HG03571 (cell line): ENCODE measurements at regions not wholly inside any gene's neighbourhood (a gene's known extent, or its start where the extent isn't known, plus 50 kb on each side); places are given as distances from the start of the nearest gene placed in this dataset.
"Not testable (repeated sequence)": the region's sequence is repeated elsewhere in the genome, so short reads cannot be mapped to it uniquely, and the experiment has no call there.

ENCODE experiments used
- ATAC-seq: cut with Tn5 transposase; IDR thresholded peaks from one replicate; pipeline ENCODE4 v1.9.1; 2021; ENCODE audit not compliant: unreplicated experiment

DNA sequence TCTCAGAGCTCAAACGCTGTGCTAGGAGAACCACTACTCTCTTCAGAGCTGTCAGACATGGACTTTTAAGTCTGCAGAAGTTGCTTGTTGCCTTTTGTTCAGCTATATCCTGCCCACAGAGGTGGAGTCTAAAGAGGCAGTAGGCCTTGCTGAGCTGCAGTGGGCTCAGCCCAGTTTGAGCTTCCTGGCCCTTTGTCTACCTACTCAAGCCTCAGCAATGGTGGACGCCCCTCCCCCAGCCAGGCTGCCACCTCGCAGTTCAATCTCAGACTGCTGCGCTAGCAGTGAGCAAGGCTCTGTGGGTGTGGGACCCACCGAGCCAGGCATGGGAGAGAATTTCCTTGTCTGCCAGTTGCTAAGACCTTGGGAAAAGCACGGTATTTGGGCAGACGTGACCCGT, 426.2 kb downstream of the PIK3C3 start:
- not testable (repeated sequence) for ATAC-seq

DNA sequence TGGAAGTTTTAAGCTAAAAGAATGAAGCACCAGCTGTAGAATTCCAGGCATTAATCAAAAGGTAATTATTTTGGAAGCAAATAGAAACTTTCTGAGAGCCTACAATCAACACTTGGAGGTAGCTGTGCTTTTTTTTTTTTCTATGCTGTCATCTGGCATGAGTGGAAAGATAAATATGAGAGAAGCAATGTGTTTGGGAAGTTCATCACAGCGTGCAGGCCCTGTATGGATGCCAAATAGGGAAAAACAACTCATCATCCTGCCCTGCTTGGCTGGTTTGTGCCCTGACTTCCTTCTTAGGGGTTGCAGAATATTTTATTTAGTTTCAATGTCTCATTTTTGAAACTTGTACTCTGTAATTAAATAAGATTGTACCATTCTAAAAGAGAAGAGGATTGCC, 437.4 kb downstream of the PIK3C3 start:
- no peak for ATAC-seq

DNA sequence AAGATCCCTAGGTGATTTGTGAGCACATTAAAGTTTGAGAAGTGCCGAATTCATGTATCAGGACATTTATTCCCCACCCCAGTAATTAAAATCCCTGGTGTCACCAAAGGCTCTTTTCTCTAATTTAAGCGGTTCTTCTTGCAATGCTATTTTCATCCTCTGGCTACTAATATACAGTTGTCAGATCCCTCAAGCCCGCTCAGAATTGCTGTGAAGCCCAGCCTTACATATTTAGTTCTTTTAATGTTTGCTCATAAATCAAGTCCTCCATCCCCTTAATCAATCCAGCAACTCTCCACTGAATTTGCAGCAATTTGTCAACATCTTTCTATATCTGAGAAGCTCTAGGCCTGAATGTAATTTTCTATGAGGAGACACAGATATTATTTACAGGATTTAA, 437.9 kb downstream of the PIK3C3 start:
- no peak for ATAC-seq

DNA sequence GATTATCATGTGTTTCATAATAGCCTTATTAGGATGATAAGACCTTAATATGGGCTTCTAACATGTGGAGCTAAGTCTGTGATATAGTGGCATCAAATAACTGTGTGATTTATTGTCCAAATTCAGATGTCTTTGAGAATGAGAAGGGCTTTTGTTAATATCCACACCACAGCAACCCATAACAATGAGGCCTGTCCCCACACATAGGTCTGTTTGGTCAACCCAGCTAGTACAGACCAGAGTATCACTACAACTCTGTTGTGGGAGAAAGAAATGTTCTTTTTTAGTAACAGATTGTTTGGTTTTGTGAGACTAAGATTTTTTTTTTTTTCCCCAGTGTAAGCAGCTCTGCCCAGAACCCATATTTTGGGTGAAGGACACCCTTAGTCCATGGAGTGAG, 439.2 kb downstream of the PIK3C3 start:
- no peak for ATAC-seq

DNA sequence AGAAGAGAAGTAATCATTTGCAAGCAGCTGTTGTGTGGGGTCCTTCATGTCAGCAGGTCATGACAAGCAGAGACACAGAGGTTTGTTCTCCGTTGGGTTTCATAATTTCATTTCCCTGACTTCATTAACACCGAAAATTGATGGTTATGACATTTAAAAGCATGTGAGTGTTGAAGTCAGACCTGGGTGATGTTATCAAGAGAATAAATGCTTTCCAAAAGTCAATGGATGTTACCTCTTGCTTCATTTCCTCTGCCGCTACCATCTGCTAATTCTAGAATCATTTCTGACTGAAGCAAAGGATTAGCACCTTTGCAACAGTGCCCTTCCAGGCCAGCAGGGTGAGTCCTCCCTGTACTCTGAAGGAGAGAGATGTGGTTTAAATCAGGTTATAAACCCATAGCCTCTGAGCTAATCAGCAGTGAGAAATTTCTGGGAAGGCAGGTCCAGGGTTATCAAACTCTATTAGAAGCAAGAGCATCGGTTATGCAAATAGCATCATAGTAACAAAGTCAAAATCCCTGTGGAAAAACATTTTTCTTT, 446.2 kb downstream of the PIK3C3 start:
- no peak for ATAC-seq

DNA sequence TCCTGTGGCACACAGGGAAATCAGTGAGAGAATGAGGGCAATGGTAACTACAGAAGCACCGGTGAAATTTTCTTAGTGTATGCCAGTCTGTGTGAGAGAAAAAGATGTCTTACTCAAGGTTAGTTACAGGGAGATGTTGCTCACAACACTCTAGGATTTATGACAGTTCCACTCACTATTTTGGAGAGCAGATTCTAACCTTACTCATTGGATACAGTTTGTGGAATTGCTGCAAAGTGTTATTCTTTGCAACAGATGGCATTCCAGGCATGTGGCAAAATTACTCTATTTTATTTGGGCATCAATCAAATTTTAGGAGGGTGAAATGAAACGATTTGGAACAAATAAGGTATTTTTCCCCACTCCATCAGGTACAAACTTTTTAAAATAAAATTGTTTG, 449.1 kb downstream of the PIK3C3 start:
- no peak for ATAC-seq

DNA sequence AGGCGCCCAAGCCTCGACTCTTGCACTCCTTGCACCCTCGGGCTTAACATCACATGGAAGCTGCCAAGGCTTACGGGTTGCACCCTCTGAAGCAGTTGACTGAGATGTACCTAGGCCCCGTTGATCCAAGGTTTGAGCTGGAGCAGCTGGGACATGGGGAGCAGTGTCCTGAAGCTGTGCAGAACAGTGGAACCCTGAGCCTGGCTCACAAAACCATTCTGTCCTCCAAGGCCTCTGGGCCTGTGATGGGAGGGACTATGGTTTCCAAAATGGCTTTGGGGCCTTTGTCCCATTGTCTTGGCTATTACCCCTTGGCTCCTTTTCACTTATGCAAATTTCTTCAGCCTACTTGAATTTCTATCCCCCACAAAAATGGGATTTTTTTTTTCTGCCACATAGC, 454.0 kb downstream of the PIK3C3 start:
- no peak for ATAC-seq

DNA sequence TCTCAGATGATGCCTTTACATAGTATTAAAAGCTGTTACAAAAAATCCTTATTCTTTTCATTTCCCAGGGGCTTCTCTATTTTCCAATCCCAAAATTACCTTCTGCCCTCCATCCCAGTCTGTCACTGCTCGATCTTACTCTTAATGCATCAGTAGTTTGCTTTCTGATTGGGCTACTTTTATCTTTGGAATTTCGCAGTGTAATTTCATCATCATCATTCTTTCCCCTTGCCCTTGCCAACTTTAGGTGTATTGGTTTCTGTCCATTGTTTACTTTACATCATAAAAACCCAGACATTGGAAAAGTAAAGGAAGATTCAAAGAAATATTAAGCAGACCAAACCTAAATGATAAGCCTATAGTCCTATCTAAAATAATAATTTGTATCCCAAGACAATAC, 457.2 kb downstream of the PIK3C3 start:
- ATAC-seq, result no peak

DNA sequence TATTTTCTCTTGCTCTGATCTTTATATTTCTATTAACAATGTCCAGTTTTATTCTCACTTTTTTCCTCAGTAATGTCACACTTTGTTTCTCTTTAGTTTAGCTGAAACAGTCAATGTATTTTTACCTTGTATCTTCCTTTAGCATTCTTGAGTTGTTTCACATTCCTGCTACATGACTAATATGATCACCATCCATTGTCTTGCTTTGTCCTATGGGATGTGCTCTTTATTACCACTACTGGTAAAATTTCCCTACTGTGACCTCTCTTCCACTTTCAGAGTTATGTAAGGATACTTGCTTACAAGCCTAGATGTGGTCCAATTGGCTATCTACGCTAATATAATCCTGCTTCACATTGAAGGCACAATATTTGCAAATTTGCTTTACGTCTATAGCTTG, 457.9 kb downstream of the PIK3C3 start:
- no peak for ATAC-seq

DNA sequence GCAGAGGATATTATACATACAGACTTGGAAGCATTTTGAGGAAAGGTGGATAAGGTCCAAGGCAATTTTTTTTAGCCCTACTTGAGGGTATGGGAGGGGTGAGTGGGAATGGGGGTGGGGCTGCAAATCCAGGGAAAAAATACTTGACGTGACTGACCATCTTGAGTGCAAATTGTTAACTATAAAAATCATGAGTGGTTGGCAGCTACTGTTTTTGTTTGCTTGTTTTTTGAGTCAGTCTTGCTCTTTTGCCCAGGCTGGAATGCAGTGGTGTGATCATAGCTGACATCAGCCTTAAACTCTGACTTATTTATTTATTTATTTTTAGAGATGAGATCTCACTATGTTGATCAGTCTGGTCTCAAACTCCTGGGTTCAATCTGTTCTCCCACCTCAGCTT, 458.8 kb downstream of the PIK3C3 start:
- ATAC-seq, result no peak

DNA sequence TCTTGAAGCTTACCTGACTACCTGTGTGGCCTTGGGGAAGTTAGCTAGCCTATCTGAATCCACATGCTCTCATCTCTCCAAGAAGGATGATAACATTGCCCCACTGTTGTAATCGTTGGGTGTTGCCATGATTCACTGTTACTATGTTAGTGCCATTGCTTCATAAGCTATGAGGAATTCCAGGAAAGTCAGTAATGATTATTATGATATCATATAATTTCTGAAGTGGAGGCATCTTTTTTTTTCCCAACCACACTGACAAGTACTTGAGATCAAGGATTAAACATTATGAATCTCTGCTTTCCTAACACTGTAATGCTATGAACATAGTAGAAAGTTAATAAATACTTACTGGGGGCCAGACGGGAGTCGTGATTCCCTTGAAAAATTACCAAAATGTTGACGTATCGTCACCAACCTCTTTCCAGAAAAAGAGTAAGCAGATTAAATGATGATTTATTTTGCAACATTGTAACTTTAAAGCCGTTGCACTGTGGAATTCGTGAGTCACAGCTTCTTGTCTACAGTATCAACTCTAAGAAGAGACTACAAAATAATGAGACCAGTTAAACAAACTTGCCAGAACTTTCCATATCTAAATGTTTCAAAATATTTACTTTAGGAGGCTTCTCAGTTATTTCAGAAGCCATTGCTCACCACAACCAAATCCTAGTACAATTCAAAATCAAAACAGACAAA, 459.9 kb downstream of the PIK3C3 start:
- no peak for ATAC-seq

DNA sequence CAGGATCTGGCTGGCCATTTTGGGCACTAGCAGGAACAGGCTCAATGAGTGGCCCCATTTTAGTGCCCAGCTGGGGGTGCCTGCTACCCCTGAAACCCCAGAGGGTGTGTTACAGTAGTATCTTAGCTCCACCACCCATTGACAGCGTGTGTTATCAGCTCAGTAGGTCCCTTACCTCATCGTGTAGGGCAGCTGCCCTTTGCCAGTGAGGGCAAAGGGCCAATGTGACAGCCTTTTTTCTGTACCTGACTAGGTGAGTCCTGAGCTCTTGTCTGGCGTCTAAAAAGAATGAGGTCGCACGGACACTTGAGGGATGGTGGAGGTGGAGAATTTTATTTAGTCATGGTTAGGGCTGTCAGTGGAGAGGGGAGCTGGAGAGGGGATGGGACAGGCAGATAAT, 462.2 kb downstream of the PIK3C3 start:
- ATAC-seq, result no peak

DNA sequence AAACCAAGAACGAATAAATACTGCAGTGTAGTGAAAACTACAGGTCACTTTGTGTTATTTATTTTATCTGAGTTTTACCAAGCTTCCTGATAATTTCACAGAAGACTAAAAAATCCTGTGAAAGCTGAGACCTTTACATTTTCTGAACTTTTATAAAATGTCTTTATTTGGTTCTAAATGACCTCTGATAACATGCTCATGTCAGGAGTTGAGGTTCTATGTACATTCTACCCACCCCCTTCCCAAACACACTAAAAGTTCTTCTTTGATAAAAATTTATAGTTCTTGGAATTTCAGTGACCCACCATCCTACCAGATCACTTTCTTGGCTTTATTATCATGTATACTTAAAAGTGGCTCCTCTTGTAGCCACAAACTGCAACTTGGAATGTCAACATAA, 463.1 kb downstream of the PIK3C3 start:
- ATAC-seq, result no peak

DNA sequence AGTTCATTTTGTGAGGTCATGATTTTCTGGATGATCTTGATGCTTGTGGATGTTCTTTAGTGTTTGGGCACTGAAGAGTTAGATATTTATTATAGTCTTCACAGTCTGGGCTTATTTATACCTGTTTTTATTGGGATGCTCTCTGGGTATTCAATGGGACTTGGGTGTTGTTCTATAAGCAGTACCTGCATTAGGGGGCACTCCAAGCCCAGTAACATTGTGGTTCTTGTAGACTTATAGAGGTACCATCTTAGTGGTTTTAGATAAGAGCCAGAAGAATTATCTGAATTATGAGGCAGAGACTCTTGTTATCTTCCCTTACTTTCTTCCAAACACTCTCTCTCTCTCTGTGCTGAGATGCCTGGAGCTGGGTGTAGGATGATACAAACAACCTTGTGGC, 470.0 kb downstream of the PIK3C3 start:
- ATAC-seq, result no peak

DNA sequence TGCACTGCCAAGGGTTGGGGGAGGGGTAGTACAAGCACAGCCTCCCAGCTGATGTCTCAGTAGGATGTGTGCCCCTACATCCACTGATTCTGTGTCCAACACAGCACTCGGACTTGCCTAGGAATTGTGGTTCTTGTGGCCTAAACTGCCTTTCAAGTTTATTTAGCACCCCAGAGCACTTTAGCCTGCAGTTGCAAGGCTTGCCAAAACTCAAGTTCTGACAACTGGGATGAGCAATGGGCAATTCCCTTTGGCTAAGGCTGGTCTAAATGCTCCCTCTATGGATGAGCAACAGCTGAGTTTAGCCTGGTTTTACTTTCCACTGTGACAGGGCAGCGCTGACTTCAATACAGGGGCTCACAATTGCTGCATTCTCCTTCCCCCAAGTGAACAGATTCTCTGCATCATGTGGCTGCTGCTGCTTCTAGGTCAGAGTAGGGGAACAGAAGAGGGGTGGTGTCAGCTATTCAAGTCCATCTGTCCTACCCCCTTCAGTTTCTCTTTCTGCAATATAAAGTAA, 471.5 kb downstream of the PIK3C3 start:
- no peak for ATAC-seq

DNA sequence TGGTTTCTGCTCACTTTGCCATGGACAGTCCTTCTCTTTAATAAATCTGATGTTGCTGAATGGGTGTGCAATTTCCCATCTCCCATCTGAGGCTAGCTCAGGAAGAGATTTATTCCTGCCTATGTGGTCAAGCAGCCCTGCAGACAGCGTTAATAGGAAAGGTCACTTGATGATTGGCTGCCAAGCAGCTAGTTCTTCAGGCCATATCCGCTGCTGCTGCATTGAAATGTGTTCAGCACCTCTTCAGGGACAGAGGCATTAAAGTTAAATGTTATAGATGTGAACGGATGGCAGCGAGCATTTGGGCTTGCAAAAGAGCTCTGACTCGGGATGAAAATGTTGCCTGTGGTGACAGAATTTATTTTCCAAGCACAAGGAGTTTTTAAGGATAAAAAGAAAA, 474.2 kb downstream of the PIK3C3 start:
- ATAC-seq, result no peak

DNA sequence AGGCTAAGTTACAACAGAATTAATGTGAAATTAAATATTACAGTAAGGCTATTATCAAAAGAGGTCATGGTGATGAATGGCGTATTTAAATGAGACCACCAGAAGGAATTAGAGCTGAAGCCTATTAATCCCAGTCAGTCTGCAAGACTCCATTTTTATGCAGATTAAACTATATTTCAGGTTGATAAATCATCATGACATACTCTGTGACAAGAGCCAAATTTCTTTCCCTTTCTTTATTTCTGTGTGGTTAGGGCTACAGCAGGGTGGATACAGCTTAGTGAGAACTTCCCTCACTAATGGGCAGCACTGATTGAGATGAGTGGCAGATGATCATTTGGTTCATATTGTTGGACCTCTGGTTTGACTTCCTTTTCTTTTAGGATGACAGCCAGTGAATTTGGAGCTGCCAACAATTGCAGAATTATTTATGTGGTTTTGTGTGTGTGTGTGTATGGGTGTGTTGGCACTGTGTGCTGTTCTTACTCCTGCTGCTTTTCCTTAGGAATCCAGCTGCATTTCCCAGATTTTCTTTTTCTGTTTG, 481.3 kb downstream of the PIK3C3 start:
- no peak for ATAC-seq

DNA sequence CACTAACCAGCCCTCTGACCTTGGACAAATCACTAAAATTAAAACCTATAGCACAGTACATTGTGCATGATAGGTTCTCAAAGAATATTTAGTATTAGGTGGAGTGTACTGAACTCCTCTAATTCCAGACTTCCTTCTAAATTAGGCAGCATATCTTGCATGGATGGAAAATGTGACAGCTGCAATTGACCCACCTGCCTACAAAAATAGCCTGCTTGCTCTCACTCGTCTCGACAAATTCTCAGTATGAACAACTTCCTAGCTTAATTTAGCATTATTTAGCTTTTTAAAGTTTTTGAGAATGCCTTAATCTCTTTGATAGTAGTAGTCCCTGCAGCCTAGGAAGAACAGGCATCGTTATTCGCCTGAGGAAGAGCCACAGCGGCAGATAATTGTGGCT, 482.0 kb downstream of the PIK3C3 start:
- ATAC-seq, result no peak

DNA sequence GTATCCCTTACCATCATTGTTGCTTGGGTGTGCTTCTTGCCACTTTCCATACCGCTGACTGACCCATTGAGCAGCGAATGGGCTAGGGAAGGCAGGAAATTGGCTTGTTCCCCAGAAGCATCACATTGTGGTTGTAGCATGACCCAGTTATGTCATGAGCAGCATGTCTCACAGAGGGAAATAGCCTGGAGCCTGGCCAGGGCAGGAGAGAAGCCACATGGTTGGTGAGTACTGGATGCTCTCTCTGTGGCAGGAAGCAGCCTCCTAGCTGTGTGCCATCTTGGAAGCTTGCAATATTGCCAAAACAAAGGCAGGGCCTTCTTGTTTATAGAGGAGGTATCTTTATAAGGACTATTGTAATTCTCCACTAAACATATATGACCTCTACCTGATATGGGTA, 482.6 kb downstream of the PIK3C3 start:
- no peak for ATAC-seq

DNA sequence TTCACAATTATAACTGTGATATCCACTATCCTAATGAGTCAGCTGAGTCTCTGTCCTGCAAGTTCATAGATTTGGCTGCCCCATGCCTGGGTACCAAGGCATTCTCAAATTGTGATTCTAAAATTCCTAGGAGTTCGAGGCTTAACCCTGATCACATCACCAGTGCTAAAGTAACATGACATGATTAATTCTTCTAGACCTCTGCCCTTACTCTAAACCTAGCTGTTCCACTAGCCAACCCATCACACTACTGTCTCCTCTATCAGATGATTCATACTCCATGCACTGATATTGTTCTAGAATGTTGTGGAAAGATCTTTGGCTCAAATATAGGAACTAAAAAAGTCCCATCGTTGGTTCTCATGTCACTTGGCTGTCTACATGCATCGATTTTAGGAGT, 487.6 kb downstream of the PIK3C3 start:
- no peak for ATAC-seq

DNA sequence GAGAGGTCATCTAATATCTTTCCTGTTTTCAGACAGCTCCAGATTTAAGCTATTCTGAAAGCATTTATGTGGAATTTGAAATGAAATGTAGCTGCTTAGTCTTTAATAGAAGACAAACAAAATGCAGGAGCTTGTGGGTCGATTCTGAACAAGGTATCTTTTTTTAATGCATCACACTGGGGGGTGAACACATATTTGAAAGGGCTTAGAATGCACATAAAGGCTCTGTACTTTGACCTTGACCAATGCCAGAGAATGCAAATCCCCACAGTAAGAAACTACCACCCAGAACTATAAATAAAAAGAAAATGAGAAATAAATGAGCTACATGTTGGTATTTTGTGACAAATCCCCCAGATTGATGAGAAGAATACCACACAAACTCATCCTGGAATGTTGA, 489.3 kb downstream of the PIK3C3 start:
- no peak for ATAC-seq

DNA sequence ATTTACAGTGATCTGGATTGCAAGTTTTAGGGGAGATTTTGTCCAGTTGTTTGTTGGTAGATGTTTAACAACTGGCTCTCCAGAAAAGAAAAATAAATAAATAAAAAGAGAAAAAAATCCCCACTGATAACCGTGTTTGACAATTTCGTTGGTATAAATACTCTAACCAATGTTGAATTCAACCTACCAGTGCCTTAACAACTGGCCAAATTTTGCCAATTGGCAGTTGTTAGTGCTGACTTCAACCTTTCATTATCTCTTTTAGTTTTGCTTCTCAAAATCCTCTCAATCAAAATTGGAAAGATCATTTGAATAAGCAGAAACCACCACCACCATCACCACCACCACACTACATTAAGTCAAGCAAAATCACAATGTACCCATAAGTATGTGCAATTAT, 490.3 kb downstream of the PIK3C3 start:
- no peak for ATAC-seq

DNA sequence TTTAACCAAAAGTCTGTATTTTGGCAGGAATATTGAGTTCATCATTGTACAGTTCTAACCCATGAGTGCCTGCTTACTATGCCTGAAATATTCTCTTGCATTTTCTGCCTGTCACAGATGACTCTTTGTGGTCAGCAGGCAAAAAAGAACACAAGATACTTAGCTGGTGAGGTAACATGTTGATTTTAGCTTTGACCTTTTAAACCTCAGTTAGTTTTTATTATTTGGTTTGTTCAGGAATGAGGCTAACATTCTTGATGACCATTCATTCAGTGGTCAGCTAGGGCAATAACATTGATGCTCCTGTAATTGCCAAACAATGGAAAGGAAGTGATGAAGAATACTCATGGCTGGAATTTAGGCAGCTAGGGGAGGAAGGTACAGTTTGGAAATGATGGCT, 491.2 kb downstream of the PIK3C3 start:
- no peak for ATAC-seq
